GM19023 (cell line): ENCODE measurements at regions not wholly inside any gene's neighbourhood (a gene's known extent, or its start where the extent isn't known, plus 50 kb on each side); places are given as distances from the start of the nearest gene placed in this dataset.

Experiments used
- ATAC-seq: cut with Tn5 transposase; IDR thresholded peaks from one replicate; pipeline ENCODE4 v1.9.1; 2021; ENCODE audit warnings: mild to moderate bottlenecking, moderate library complexity; ENCODE audit not compliant: unreplicated experiment

- ATAC-seq = no peak
These were observed 98.5 kb upstream of the ZMIZ1 start for GRCh38 chr10:78970261-78970660.

- ATAC-seq = no peak
These were observed 97.6 kb upstream of the ZMIZ1 start for GRCh38 chr10:78971094-78971682.

GRCh38 chr10:78972160-78972946 lies 96.4 kb upstream of the ZMIZ1 start:
- no peak for ATAC-seq

GRCh38 chr10:78972947-78973900 lies 95.5 kb upstream of the ZMIZ1 start:
- peak; percentile 89 for ATAC-seq

DNA sequence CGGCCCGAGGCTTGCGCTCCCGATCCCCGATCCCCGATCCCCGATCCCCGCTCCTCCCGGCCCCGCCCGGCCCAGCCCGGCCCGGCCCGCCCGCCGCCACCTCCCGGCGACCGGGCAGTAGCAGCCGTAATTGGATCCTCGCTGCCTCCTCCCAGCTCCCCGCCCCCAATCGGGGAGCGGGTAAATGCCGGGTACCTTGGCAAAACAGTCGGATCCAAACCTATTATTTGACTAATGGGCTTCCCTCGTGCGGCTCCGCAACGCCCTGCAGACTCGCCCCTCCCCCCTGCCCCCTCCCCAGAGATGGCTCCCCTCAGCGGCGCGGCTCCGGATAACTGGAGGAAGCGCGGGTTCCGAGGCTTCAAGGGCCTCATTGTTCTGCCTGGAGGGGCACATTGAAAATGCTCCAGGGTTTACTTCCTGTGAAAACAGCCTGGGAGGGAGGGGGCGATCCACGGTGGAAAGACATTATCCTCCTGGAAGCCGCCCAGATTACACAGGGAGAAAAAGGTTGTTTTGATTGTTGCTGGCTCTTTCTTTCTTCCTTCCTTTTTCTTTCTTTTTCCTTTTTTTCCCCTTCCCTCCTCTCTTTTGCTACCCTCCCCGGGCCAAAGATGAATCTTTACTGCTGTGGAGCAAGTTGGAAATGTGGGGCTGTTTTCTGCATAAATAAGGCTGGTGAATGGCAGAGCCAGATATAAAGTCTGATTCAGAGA lies 94.7 kb upstream of the ZMIZ1 start:
- peak; percentile 44 for ATAC-seq

GRCh38 chr10:78974617-78975317 lies 94.0 kb upstream of the ZMIZ1 start:
- no peak for ATAC-seq

- no peak for ATAC-seq
These were observed 92.8 kb upstream of the ZMIZ1 start for GRCh38 chr10:78975926-78976325.

DNA sequence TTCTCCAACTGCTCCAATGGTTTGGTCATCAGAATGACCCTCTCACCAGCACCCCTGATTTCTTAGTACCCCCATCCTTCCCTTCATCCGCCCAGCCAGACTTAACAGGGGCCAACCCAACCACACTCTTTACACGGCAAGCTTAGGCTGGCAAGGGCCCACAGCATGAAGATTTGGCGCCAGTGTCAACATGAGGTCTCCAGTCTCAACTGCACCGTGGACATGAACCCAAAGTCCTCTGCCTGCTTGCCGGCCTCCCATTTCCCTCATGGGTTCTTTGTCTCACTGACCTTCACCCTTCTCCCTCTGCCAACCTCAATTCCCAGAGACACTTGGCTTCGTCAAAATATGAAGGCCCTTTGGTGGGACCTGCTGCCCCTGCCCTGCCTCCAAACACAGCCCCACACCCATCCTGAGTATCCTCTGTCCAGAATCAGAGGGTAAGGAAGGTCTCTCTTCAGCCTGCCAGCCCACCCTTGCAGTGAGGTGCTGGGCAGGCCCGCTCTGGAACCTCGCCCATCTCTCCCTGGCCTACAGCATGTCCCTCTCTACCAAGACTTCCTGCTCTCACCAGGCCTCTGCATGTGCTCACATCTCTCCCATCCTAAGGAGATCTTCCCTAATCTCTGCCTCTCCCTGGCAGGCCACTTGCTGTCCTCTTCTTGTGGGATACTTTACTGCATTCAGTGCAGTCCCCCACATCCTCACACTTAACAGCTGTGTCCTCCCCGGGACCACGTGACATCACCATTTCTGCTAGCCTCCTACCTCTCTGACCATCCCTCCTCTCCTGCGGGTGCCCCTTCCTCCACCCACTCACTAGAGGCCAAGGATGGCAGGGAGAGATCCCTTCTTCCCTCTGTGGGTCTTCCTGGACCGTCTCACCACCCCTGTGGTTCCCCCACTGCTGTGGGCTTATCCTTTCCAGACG lies 91.7 kb upstream of the ZMIZ1 start:
- no peak for ATAC-seq

DNA sequence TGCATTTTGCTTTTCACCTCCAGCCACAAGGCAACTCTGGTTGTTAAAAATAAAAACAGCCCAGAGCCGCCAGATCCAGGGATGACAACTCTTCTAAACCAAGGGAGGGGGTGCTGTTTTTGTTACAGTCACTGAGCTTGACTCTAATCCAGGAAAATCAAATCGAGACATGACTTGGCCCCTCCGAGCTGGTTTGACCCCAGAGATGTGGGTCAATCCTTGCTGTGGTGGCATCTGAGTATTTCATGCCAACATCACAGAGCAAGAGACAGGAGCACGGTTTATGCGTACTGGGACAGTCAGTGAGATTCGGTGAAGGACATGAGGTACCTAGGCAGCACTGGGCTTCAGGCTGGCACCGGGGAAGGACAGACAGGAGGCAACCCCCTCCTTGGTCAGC lies 88.8 kb upstream of the ZMIZ1 start:
- ATAC-seq = no peak

GRCh38 chr10:78980354-78980753 lies 88.4 kb upstream of the ZMIZ1 start:
- ATAC-seq = no peak

GRCh38 chr10:78980815-78981214 lies 88.0 kb upstream of the ZMIZ1 start:
- ATAC-seq = no peak

DNA sequence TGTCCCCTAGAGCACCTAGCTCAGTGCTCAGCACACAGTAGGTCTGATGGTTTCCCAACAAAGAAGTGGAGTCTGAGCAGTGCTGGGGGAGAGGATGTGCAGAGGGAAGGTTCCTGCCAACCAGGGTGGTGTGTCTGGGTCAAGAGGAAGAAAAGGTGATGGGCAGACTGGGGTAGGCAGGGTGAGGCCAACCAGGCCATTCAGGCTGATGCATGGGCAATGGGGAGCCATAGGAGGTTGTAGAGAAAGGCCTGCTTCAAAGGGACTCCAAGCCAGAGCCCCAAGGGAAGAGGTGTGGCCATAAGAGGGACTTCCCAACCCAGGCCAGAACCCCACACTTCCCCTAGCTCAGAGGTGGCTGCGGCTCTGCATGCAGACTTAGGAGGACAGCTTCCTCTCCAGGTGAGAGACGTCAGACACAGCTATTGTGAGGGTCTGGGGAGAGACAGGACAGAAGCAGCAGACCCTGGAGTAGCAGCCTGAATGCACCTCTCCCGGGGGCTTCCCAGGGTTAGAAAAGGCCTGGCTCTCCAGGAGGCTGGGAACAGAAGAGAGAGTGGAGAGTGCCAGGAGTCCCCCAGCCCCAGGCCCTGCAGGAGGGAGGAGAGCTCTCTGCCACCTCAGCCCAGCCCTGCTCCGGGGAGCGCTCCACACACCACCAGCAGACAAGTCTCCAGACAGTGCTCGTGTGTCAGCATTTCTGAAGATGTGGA lies 87.4 kb upstream of the ZMIZ1 start:
- peak; percentile 63 for ATAC-seq

- ATAC-seq = no peak
These were observed 86.8 kb upstream of the ZMIZ1 start for GRCh38 chr10:78981970-78982281.

GRCh38 chr10:78982726-78983125 lies 86.0 kb upstream of the ZMIZ1 start:
- no peak for ATAC-seq

- ATAC-seq = no peak
These were observed 85.2 kb upstream of the ZMIZ1 start for GRCh38 chr10:78983608-78984007.

GRCh38 chr10:78985973-78986818 lies 82.6 kb upstream of the ZMIZ1 start:
- ATAC-seq = no peak

DNA sequence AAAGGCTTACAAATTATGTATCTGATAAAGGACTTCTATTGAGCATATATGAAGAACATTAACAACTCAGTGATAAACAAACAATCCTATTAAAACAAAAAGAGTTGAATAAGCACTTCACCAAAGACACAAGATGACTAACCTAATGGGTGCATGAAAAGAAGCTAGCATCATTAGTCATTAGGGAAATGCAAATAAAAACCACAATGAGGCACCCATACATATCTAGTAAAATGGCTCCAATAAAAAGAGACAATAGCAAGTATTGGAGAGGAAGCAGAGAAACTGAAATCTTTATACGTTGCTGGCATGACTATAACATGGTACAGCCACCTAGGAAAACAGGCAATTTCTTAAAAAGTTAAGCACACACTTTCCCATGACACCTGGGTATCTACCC lies 77.6 kb upstream of the ZMIZ1 start:
- ATAC-seq = no peak

GRCh38 chr10:78992333-78992732 lies 76.4 kb upstream of the ZMIZ1 start:
- ATAC-seq = peak; percentile 62
